CD14-positive monocyte (primary cell): ENCODE measurements at regions not wholly inside any gene's neighbourhood (a gene's known extent, or its start where the extent isn't known, plus 50 kb on each side); places are given as distances from the start of the nearest gene placed in this dataset.

Experiments
- DNase-seq, 3 donors: peaks; one replicate each; pipeline ENCODE4 v3.0.0-alpha.2; 2011 to 2022
- H2AFZ ChIP-seq: 2 replicates; pipeline ENCODE4 v1.6.0; 2012; ENCODE audit warnings: mild to moderate bottlenecking, low read depth, low read length, inconsistent platforms; ENCODE audit not compliant: insufficient read depth, poor library complexity, severe bottlenecking
- H3K27ac ChIP-seq, 2 donors: 1 replicate in 1 of 2; 2 replicates in 1 of 2; pipeline ENCODE4 v1.5.1; 2012 to 2013; ENCODE audit warnings: low read length in 2 of 2, control low read depth in 1 of 2, inconsistent platforms in 1 of 2, low read depth in 1 of 2, mild to moderate bottlenecking in 1 of 2
- H3K27me3 ChIP-seq, 2 donors: one replicate each; pipeline versions ENCODE4 v1.6.0 to v1.6.1; 2011 to 2013; ENCODE audit warnings: low read length in 2 of 2; ENCODE audit not compliant: control insufficient read depth in 2 of 2, insufficient read depth in 2 of 2
- H3K36me3 ChIP-seq, 2 donors: replicated peaks in 1 of 2; 1 replicate in 1 of 2; 2 replicates in 1 of 2; pipeline versions ENCODE4 v1.5.1 to v1.6.1; 2012 to 2013; ENCODE audit warnings: low read length in 2 of 2, control low read depth in 1 of 2, inconsistent platforms in 1 of 2, mild to moderate bottlenecking in 1 of 2; ENCODE audit not compliant: insufficient read depth in 2 of 2, control insufficient read depth in 1 of 2
- H3K4me1 ChIP-seq, 2 donors: 1 replicate in 1 of 2; 2 replicates in 1 of 2; pipeline versions ENCODE4 v1.5.1 to v1.6.1; 2012 to 2013; ENCODE audit warnings: low read length in 2 of 2, control low read depth in 1 of 2, inconsistent platforms in 1 of 2, mild to moderate bottlenecking in 1 of 2, moderate library complexity in 1 of 2; ENCODE audit not compliant: insufficient read depth in 2 of 2, control insufficient read depth in 1 of 2
- H3K4me2 ChIP-seq: replicated peaks from 2 replicates; pipeline ENCODE3; 2012; ENCODE audit warnings: low read length, moderate library complexity, mild to moderate bottlenecking; ENCODE audit not compliant: poor library complexity, severe bottlenecking; ENCODE audit errors: extremely low read depth
- H3K4me3 ChIP-seq, 3 experiments: fragments of 200-600 bp in 1 of 3; sonication (generic) in 1 of 3; replicated peaks in 1 of 3; 1 replicate in 2 of 3; 2 replicates in 1 of 3; pipeline ENCODE4 v1.5.1; 2011 to 2013; ENCODE audit warnings: low read length in 3 of 3, mild to moderate bottlenecking in 3 of 3, control low read depth in 2 of 3, low read depth in 2 of 3, inconsistent platforms in 1 of 3, moderate library complexity in 1 of 3
- H3K79me2 ChIP-seq: 2 replicates; pipeline ENCODE4 v1.6.0; 2012; ENCODE audit warnings: mild to moderate bottlenecking, control low read depth, inconsistent platforms, low read length, moderate library complexity; ENCODE audit not compliant: insufficient read depth
- H3K9ac ChIP-seq: 2 replicates; pipeline ENCODE4 v1.6.0; 2017; ENCODE audit warnings: low read length, mild to moderate bottlenecking; ENCODE audit not compliant: insufficient read depth, poor library complexity, severe bottlenecking
- H3K9me3 ChIP-seq, 2 donors: replicated peaks in 1 of 2; 1 replicate in 1 of 2; 2 replicates in 1 of 2; pipeline versions ENCODE4 v1.5.1 to v1.6.1; 2012 to 2013; ENCODE audit warnings: low read length in 2 of 2, control low read depth in 1 of 2; ENCODE audit not compliant: control insufficient read depth in 1 of 2, insufficient read depth in 1 of 2
- H4K20me1 ChIP-seq: 2 replicates; pipeline ENCODE4 v1.6.0; 2012; ENCODE audit warnings: mild to moderate bottlenecking, low read length, control low read depth, moderate library complexity; ENCODE audit not compliant: insufficient read depth
- H3K27ac Mint-ChIP-seq, 7 donors: one replicate each; pipeline ENCODE4 v1.8.0; 2020; ENCODE audit warnings: mild to moderate bottlenecking in 7 of 7, mixed read lengths in 7 of 7, moderate library complexity in 6 of 7, inconsistent platforms in 2 of 7
- H3K27me3 Mint-ChIP-seq, 3 donors: one replicate each; pipeline ENCODE4 v1.8.0; 2021 to 2022; ENCODE audit warnings: low read depth in 3 of 3, mild to moderate bottlenecking in 3 of 3, mixed read lengths in 3 of 3, moderate library complexity in 3 of 3, inconsistent platforms in 1 of 3
- H3K36me3 Mint-ChIP-seq, 2 donors: one replicate each; pipeline ENCODE4 v1.8.0; 2020; ENCODE audit warnings: mixed read lengths in 2 of 2, inconsistent platforms in 1 of 2, mild to moderate bottlenecking in 1 of 2
- H3K4me1 Mint-ChIP-seq: one replicate; pipeline ENCODE4 v1.8.0; 2020; ENCODE audit warnings: mild to moderate bottlenecking, mixed read lengths
- H3K4me3 Mint-ChIP-seq, 2 donors: one replicate each; pipeline ENCODE4 v1.8.0; 2020; ENCODE audit warnings: mild to moderate bottlenecking in 2 of 2, mixed read lengths in 2 of 2, moderate library complexity in 1 of 2
- H3K9me3 Mint-ChIP-seq, 7 donors: one replicate each; pipeline ENCODE4 v1.8.0; 2020 to 2022; ENCODE audit warnings: mixed read lengths in 7 of 7, mild to moderate bottlenecking in 6 of 7, moderate library complexity in 6 of 7, inconsistent platforms in 2 of 7
- WGBS: methylation state at CpG from one replicate; pipeline ENCODE4 v1.1.5; 2013; ENCODE audit warnings: missing lambda C conversion rate; ENCODE audit not compliant: insufficient coverage; 5-methylcytosine and 5-hydroxymethylcytosine counted together
- intact Hi-C, 2 donors: fragments of 100-400 bp; cut with micrococcal nuclease; formaldehyde crosslinking; loops; one replicate each; pipeline versions ENCODE4 v1.15.0 to v1.15.1; 2023
- TF ChIP-seq, protein P1 (sequence below): fragments of 200-600 bp; IDR thresholded peaks from one replicate; pipeline ENCODE4 v1.8.0; 2022; ENCODE audit warnings: antibody characterized with exemption, mild to moderate bottlenecking

DNA sequence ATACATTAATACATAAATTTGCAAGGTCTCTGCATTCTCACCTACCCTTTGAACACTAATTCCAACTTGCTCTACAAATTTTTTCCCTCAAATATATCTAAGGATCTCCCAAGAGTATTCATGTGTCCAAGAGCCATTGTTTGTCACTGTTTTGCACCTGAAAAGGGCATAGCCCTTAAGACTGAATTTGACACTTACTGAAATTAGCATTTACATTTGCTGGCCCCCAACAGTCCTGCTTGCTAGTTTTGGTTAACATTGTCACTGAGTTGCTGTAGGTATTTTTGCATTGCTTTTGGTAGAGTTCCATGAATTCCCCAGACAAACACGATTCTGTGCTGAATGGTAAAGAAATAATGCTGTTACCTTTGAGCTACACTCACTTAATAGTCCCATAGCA is 57.3 kb downstream of the KCNA4 start:
- Histone ChIP-seq H3K4me1 (no peaks in the 10 kb centered on the region), H3K27ac (no peak overlapping the region), H3K4me3 (no peak overlapping the region), H4K20me1 (no peaks in the 10 kb centered on the region), H3K9me3 (no peaks in the 10 kb centered on the region), H3K36me3 (no peaks in the 10 kb centered on the region), H3K27me3 (no peaks in the 10 kb centered on the region), H2AFZ (no peak overlapping the region), H3K79me2 (no peaks in the 10 kb centered on the region), H3K4me2 (no peak overlapping the region), H3K9ac (no peak overlapping the region)
- Mint-ChIP-seq H3K4me3 (no peak overlapping the region), H3K36me3 (no peaks in the 10 kb centered on the region), H3K27ac (no peak overlapping the region), H3K27me3 (no peaks in the 10 kb centered on the region), H3K9me3 (peaks cover 0 to 8% (median 1%) of the 10 kb centered on the region in 7 donors), H3K4me1 (no peaks in the 10 kb centered on the region)
- no peak for DNase-seq
- intact Hi-C loops: no loop called here
- no CpG with 5 or more reads among the region's 1 CpG for WGBS
- TF ChIP-seq, protein P1, sequence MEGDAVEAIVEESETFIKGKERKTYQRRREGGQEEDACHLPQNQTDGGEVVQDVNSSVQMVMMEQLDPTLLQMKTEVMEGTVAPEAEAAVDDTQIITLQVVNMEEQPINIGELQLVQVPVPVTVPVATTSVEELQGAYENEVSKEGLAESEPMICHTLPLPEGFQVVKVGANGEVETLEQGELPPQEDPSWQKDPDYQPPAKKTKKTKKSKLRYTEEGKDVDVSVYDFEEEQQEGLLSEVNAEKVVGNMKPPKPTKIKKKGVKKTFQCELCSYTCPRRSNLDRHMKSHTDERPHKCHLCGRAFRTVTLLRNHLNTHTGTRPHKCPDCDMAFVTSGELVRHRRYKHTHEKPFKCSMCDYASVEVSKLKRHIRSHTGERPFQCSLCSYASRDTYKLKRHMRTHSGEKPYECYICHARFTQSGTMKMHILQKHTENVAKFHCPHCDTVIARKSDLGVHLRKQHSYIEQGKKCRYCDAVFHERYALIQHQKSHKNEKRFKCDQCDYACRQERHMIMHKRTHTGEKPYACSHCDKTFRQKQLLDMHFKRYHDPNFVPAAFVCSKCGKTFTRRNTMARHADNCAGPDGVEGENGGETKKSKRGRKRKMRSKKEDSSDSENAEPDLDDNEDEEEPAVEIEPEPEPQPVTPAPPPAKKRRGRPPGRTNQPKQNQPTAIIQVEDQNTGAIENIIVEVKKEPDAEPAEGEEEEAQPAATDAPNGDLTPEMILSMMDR: no peak

- no peak overlapping the region for H3K4me3 Mint-ChIP-seq
- Histone ChIP-seq H3K4me3 (no peak overlapping the region), H3K27ac (no peak overlapping the region), H3K27me3 (no peaks in the 10 kb centered on the region), H4K20me1 (no peaks in the 10 kb centered on the region), H3K79me2 (no peaks in the 10 kb centered on the region), H3K36me3 (no peaks in the 10 kb centered on the region), H3K4me1 (no peaks in the 10 kb centered on the region), H3K9ac (no peak overlapping the region), H3K9me3 (no peaks in the 10 kb centered on the region), H3K4me2 (no peak overlapping the region), H2AFZ (no peak overlapping the region)
- no peak overlapping the region for H3K27ac Mint-ChIP-seq
- TF ChIP-seq, protein P1: no peak
- H3K4me1 Mint-ChIP-seq: no peaks in the 10 kb centered on the region
- WGBS: 20% methylated on average over 3 of the region's 4 CpGs
- DNase-seq: no peak
- intact Hi-C loops: no loop called here
- H3K36me3 Mint-ChIP-seq: no peaks in the 10 kb centered on the region
- H3K9me3 Mint-ChIP-seq: peaks cover 0 to 10% (median 3%) of the 10 kb centered on the region in 7 donors
- H3K27me3 Mint-ChIP-seq: no peaks in the 10 kb centered on the region
These were observed 59.4 kb downstream of the KCNA4 start for GRCh38 chr11:29957431-29957830.
